H1 (cell line): ENCODE measurements at regions not wholly inside any gene's neighbourhood (a gene's known extent, or its start where the extent isn't known, plus 50 kb on each side); places are given as distances from the start of the nearest gene placed in this dataset.

ENCODE experiments used
- CTCF ChIA-PET: fragments of 300-600 bp; sonication (Branson Sonifier 250); formaldehyde crosslinking; loops from one replicate; lab custom pipeline; 2021; ENCODE audit not compliant: partially characterized antibody; lab: Charles Lee
- POLR2A ChIA-PET: fragments of 300-600 bp; sonication (Branson Sonifier 250); formaldehyde crosslinking; loops from one replicate; lab custom pipeline; 2021; ENCODE audit warnings: inconsistent platforms; ENCODE audit not compliant: partially characterized antibody; lab: Charles Lee
- DNase-seq, 2 experiments: peaks; one replicate each; pipeline versions ENCODE4 v3.0.0 to v3.0.0-alpha.2; 2010 to 2022; ENCODE audit warnings: low spot score in 2 of 2, low read depth in 1 of 2, mixed read lengths in 1 of 2
- FAIRE-seq: peaks from 2 replicates; lab custom pipeline; 2011; peaks lifted over from hg19 to GRCh38; lab: Jason Lieb, UNC
- H2AFZ ChIP-seq: 2 replicates; pipeline ENCODE4 v1.8.1; 2012; ENCODE audit warnings: low read length, inconsistent platforms
- H2AK5ac ChIP-seq: 2 replicates; pipeline ENCODE4 v1.6.1; 2013; ENCODE audit warnings: low read depth, low read length
- H2BK120ac ChIP-seq: replicated peaks from 2 replicates; pipeline ENCODE3; 2013; ENCODE audit warnings: low read depth, low read length, inconsistent platforms
- H2BK12ac ChIP-seq: 2 replicates; pipeline ENCODE4 v1.6.1; 2013; ENCODE audit warnings: low read depth, low read length
- H2BK15ac ChIP-seq: 2 replicates; pipeline ENCODE4 v1.6.1; 2013; ENCODE audit warnings: low read length
- H2BK20ac ChIP-seq: 2 replicates; pipeline ENCODE4 v1.6.1; 2013; ENCODE audit warnings: low read length
- H2BK5ac ChIP-seq: 2 replicates; pipeline ENCODE4 v1.6.1; 2013; ENCODE audit warnings: low read depth, low read length
- H3K14ac ChIP-seq: 2 replicates; pipeline ENCODE4 v1.6.1; 2013; ENCODE audit warnings: inconsistent platforms; ENCODE audit not compliant: insufficient read length
- H3K18ac ChIP-seq: 2 replicates; pipeline ENCODE4 v1.6.1; 2013; ENCODE audit warnings: low read length; ENCODE audit errors: extremely low read depth
- H3K23ac ChIP-seq: 2 replicates; pipeline ENCODE4 v1.6.1; 2013; ENCODE audit warnings: inconsistent platforms; ENCODE audit not compliant: insufficient read length
- H3K23me2 ChIP-seq: 2 replicates; pipeline ENCODE4 v1.6.1; 2013; ENCODE audit warnings: low read depth, low read length
- H3K27ac ChIP-seq: 2 replicates; pipeline ENCODE4 v1.6.1; 2011; ENCODE audit warnings: low read depth, low read length, inconsistent platforms
- H3K27me3 ChIP-seq, 4 experiments: replicated peaks in 1 of 4; 1 replicate in 1 of 4; 2 replicates in 3 of 4; pipeline versions ENCODE4 v1.6.1 to v1.8.1; 2011 to 2013; ENCODE audit warnings: low read length in 3 of 4, mild to moderate bottlenecking in 3 of 4, inconsistent platforms in 2 of 4, mixed read lengths in 2 of 4, moderate library complexity in 1 of 4; ENCODE audit not compliant: control insufficient read depth in 3 of 4, insufficient read depth in 3 of 4; ENCODE audit errors: extremely low read depth in 1 of 4
- H3K36me3 ChIP-seq, 4 experiments: 2 replicates each; pipeline versions ENCODE4 v1.6.1 to v1.8.1; 2011 to 2013; ENCODE audit warnings: mild to moderate bottlenecking in 4 of 4, low read length in 3 of 4, moderate library complexity in 2 of 4, control low read depth in 1 of 4, inconsistent platforms in 1 of 4; ENCODE audit not compliant: insufficient read depth in 4 of 4, control insufficient read depth in 2 of 4
- H3K4ac ChIP-seq: replicated peaks from 2 replicates; pipeline ENCODE3; 2013; ENCODE audit warnings: low read length, low read depth, mixed read lengths, inconsistent platforms; ENCODE audit not compliant: insufficient read length
- H3K4me1 ChIP-seq, 4 experiments: replicated peaks in 1 of 4; 1 replicate in 1 of 4; 2 replicates in 3 of 4; pipeline versions ENCODE4 v1.6.1 to v1.8.1; 2011 to 2013; ENCODE audit warnings: low read length in 3 of 4, inconsistent platforms in 2 of 4, mixed read lengths in 1 of 4; ENCODE audit not compliant: insufficient read depth in 4 of 4, control insufficient read depth in 3 of 4
- H3K4me2 ChIP-seq, 2 experiments: 2 replicates each; pipeline versions ENCODE4 v1.6.1 to v1.8.1; 2011 to 2013; ENCODE audit warnings: low read depth in 2 of 2, low read length in 2 of 2, control low read depth in 1 of 2, inconsistent platforms in 1 of 2, mild to moderate bottlenecking in 1 of 2; ENCODE audit not compliant: insufficient read depth in 1 of 2
- H3K4me3 ChIP-seq, 4 experiments: fragments of 200-600, 300-600 bp in 1 of 4; sonication (generic), shearing (Covaris generic), sonication (Bioruptor Twin) in 1 of 4; 2 replicates each; pipeline versions ENCODE4 v1.5.1 to v1.8.1; 2011 to 2016; ENCODE audit warnings: low read length in 4 of 4, low read depth in 3 of 4, control low read depth in 2 of 4, inconsistent platforms in 2 of 4, mild to moderate bottlenecking in 2 of 4, mixed read lengths in 1 of 4, moderate library complexity in 1 of 4; ENCODE audit not compliant: insufficient read depth in 2 of 4; ENCODE audit errors: extremely low read depth in 1 of 4
- H3K56ac ChIP-seq: replicated peaks from 2 replicates; pipeline ENCODE3; 2013; ENCODE audit warnings: low read depth, mild to moderate bottlenecking, mixed read lengths, low read length, inconsistent platforms; ENCODE audit not compliant: insufficient read length
- H3K79me1 ChIP-seq: 2 replicates; pipeline ENCODE4 v1.6.1; 2013; ENCODE audit warnings: low read depth, low read length, control low read depth
- H3K79me2 ChIP-seq, 2 experiments: 2 replicates each; pipeline versions ENCODE4 v1.6.1 to v1.8.1; 2012 to 2013; ENCODE audit warnings: low read length in 2 of 2, mild to moderate bottlenecking in 2 of 2, inconsistent platforms in 1 of 2; ENCODE audit not compliant: insufficient read depth in 2 of 2, control insufficient read depth in 1 of 2
- H3K9ac ChIP-seq, 4 experiments: replicated peaks in 1 of 4; 1 replicate in 1 of 4; 2 replicates in 3 of 4; pipeline versions ENCODE4 v1.6.1 to v1.8.1; 2011 to 2013; ENCODE audit warnings: low read depth in 3 of 4, low read length in 3 of 4, control low read depth in 2 of 4, mild to moderate bottlenecking in 2 of 4, moderate library complexity in 2 of 4, inconsistent platforms in 1 of 4; ENCODE audit errors: extremely low read depth in 1 of 4
- H3K9me3 ChIP-seq, 2 experiments: 2 replicates each; pipeline versions ENCODE4 v1.6.1 to v1.8.1; 2012 to 2013; ENCODE audit warnings: mild to moderate bottlenecking in 2 of 2, moderate library complexity in 2 of 2, control low read depth in 1 of 2, inconsistent platforms in 1 of 2, low read depth in 1 of 2, low read length in 1 of 2, mixed read lengths in 1 of 2; ENCODE audit not compliant: insufficient read depth in 2 of 2
- H4K20me1 ChIP-seq, 2 experiments: replicated peaks in 1 of 2; 2 replicates each; pipeline versions ENCODE3 to v1.8.1; 2011 to 2013; ENCODE audit warnings: inconsistent platforms in 2 of 2, low read length in 2 of 2, mild to moderate bottlenecking in 1 of 2; ENCODE audit not compliant: insufficient read depth in 2 of 2, control insufficient read depth in 1 of 2
- H4K5ac ChIP-seq: 2 replicates; pipeline ENCODE4 v1.6.1; 2013; ENCODE audit warnings: low read length, low read depth, mixed read lengths, inconsistent platforms; ENCODE audit not compliant: insufficient read length
- H4K8ac ChIP-seq: 2 replicates; pipeline ENCODE4 v1.8.0; 2013; ENCODE audit warnings: mild to moderate bottlenecking, moderate library complexity, low read length, inconsistent platforms; ENCODE audit not compliant: insufficient read depth; ENCODE audit errors: extremely low read depth
- H4K91ac ChIP-seq: replicated peaks from 2 replicates; pipeline ENCODE3; 2013; ENCODE audit warnings: low read length, mixed read lengths, inconsistent platforms; ENCODE audit not compliant: insufficient read length
- CEBPB ChIP-seq: IDR thresholded peaks from 2 replicates; pipeline ENCODE4 v1.6.1; 2012; ENCODE audit warnings: low read depth, low read length
- MAX ChIP-seq: IDR thresholded peaks from 2 replicates; pipeline ENCODE4 v1.6.1; 2012; ENCODE audit warnings: inconsistent platforms
- WGBS, 2 experiments: shearing (Covaris generic) in 1 of 2; methylation state at CpG; one replicate each; pipeline versions ENCODE4 v1.1.6 to v1.1.7; 2013 to 2015; ENCODE audit warnings: low lambda C conversion rate in 2 of 2, mixed read lengths in 2 of 2, inconsistent platforms in 1 of 2, low coverage in 1 of 2, missing lambda C conversion rate in 1 of 2; ENCODE audit not compliant: insufficient replicate concordance in 2 of 2, insufficient coverage in 1 of 2, insufficient read length in 1 of 2; ENCODE audit errors: extremely low coverage in 1 of 2, missing lambda C conversion rate in 1 of 2; 5-methylcytosine and 5-hydroxymethylcytosine counted together
- TF ChIP-seq, protein P1 (sequence below), 3 experiments: IDR thresholded peaks; 1 replicate in 2 of 3; 2 replicates in 1 of 3; pipeline versions ENCODE4 v1.5.1 to v1.6.1; 2011; ENCODE audit warnings: low read length in 3 of 3, mild to moderate bottlenecking in 3 of 3, inconsistent platforms in 2 of 3, low read depth in 1 of 3, moderate library complexity in 1 of 3; ENCODE audit not compliant: insufficient read depth in 1 of 3; ENCODE audit errors: control extremely low read depth in 1 of 3

DNA sequence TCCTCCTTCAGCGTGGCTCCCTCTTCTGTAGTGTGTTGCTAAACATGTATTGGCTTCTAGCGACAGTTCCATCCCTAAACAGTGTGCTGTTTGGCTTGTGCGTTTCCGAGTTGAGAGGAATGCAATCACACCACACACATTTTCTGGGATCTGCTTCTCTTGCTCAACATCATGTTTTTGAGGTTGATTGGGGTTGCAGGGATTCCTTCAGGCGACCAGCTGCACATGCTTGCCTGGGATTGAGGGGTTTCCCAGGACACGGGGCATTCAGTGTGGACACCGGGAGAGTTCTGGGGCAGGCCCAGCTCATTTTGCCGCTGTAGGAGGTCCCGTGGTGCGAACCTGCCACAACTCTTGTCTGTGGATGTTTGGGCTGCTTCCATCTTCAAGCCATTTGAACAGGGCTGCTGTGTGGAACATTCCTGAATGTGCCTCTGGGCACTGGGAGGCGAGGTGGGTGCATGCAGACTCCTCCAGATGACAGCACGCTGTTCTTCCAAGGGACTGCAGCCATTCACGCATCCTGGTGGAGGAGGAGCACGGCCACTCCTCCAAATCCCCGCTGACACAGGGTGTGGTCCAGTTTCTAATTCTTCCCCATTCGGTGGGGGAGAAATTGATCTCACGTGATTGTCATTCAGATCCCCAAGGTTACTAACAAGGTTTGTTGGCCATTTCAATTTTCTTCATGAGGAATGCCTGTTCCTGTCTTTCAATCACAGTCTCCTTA lies 82.8 kb downstream of the PLXNA1 start:
- CTCF ChIA-PET: interaction anchor here (1.3 kb wide), 1 partner anchor 29 kb away, joined by 3 read pairs; no protein-coding TSS in a partner anchor
- FAIRE-seq: no peak
- no peaks in the 10 kb centered on the region for H3K79me2 ChIP-seq

More for the DNA sequence above, 82.8 kb downstream of the PLXNA1 start:
- Histone ChIP-seq H4K5ac (no peak overlapping the region), H3K36me3 (no peaks in the 10 kb centered on the region), H3K23ac (no peak overlapping the region), H2BK20ac (no peak overlapping the region), H3K9me3 (no peaks in the 10 kb centered on the region), H3K9ac (no peak overlapping the region), H3K4me3 (no peak overlapping the region), H4K20me1 (no peaks in the 10 kb centered on the region), H3K27ac (no peak overlapping the region), H3K4me1 (peaks cover 0 to 3% (median under 1%) of the 10 kb centered on the region in 4 experiments; a peak in 1 of 7 replicates), H2BK15ac (no peak overlapping the region), H2AK5ac (no peak overlapping the region), H3K14ac (no peak overlapping the region), H3K23me2 (no peaks in the 10 kb centered on the region), H3K79me1 (no peaks in the 10 kb centered on the region), H3K4me2 (no peak overlapping the region), H3K4ac (no peak overlapping the region), H2BK120ac (no peak overlapping the region), H3K18ac (no peak overlapping the region), H4K91ac (no peak overlapping the region), H3K27me3 (no peaks in the 10 kb centered on the region), H2BK12ac (no peak overlapping the region), H2AFZ (0 out of 2 replicates have a peak overlapping the region, but pooled peaks have one; percentile 37), H2BK5ac (no peak overlapping the region), H3K56ac (no peak overlapping the region), H4K8ac (no peak overlapping the region)
- 85% methylated on average over 17 of the region's 17 CpGs; no CpG with 5 or more reads in 1 of the 2 experiments for WGBS, 2 experiments
- no peak for DNase-seq
- TF ChIP-seq, protein P1, sequence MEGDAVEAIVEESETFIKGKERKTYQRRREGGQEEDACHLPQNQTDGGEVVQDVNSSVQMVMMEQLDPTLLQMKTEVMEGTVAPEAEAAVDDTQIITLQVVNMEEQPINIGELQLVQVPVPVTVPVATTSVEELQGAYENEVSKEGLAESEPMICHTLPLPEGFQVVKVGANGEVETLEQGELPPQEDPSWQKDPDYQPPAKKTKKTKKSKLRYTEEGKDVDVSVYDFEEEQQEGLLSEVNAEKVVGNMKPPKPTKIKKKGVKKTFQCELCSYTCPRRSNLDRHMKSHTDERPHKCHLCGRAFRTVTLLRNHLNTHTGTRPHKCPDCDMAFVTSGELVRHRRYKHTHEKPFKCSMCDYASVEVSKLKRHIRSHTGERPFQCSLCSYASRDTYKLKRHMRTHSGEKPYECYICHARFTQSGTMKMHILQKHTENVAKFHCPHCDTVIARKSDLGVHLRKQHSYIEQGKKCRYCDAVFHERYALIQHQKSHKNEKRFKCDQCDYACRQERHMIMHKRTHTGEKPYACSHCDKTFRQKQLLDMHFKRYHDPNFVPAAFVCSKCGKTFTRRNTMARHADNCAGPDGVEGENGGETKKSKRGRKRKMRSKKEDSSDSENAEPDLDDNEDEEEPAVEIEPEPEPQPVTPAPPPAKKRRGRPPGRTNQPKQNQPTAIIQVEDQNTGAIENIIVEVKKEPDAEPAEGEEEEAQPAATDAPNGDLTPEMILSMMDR (IDR thresholded peaks at IDR 0.05; ENCODE audit: control extremely low read depth in 1 of 3, insufficient read depth in 1 of 3, low read depth in 1 of 3, low read length in 3 of 3): no peak
- TF ChIP-seq MAX (no peak), CEBPB (no peak)
- POLR2A ChIA-PET: no interaction called here
